Activated B cell treated with CpG ODN at 0.5 μM for 24 hours (primary cell): ENCODE measurements at regions not wholly inside any gene's neighbourhood (a gene's known extent, or its start where the extent isn't known, plus 50 kb on each side); places are given as distances from the start of the nearest gene placed in this dataset.

ENCODE experiments used
- ATAC-seq: fragments of 200-7000 bp; cut with Tn5 transposase; one replicate; pipeline ENCODE4 v1.10.0; 2021; ENCODE audit warnings: low read depth, mild to moderate bottlenecking, moderate library complexity
- CTCF ChIA-PET: fragments of 350-600 bp; sonication (Branson Sonifier 250); formaldehyde crosslinking; loops from one replicate; lab custom pipeline; 2021; ENCODE audit warnings: antibody characterized with exemption; lab: Charles Lee
- POLR2A ChIA-PET: fragments of 350-600 bp; sonication (Branson Sonifier 250); formaldehyde crosslinking; loops from one replicate; lab custom pipeline; 2021; ENCODE audit warnings: antibody characterized with exemption; lab: Charles Lee
- DNase-seq: peaks from one replicate; pipeline ENCODE4 v3.0.0; 2022
- H3K27ac Mint-ChIP-seq: one replicate; pipeline ENCODE4 v1.8.0; 2020; ENCODE audit warnings: mixed read lengths
- H3K27me3 Mint-ChIP-seq: one replicate; pipeline ENCODE4 v1.8.0; 2021; ENCODE audit warnings: mixed read lengths
- H3K36me3 Mint-ChIP-seq: one replicate; pipeline ENCODE4 v1.8.0; 2021; ENCODE audit warnings: low read depth, mixed read lengths
- H3K4me1 Mint-ChIP-seq: one replicate; pipeline ENCODE4 v1.8.0; 2021; ENCODE audit warnings: mixed read lengths
- H3K4me3 Mint-ChIP-seq: one replicate; pipeline ENCODE4 v1.8.0; 2020; ENCODE audit warnings: mild to moderate bottlenecking, mixed read lengths
- H3K9me3 Mint-ChIP-seq: one replicate; pipeline ENCODE4 v1.8.0; 2020; ENCODE audit warnings: mixed read lengths
- intact Hi-C: fragments of 100-400 bp; cut with micrococcal nuclease; formaldehyde crosslinking; loops from one replicate; pipeline ENCODE4 v1.15.1; 2024
- TF ChIP-seq, protein P1 (sequence below): fragments of 200-600 bp; IDR thresholded peaks from one replicate; pipeline ENCODE4 v1.8.0; 2022; ENCODE audit warnings: antibody characterized with exemption, mild to moderate bottlenecking

DNA sequence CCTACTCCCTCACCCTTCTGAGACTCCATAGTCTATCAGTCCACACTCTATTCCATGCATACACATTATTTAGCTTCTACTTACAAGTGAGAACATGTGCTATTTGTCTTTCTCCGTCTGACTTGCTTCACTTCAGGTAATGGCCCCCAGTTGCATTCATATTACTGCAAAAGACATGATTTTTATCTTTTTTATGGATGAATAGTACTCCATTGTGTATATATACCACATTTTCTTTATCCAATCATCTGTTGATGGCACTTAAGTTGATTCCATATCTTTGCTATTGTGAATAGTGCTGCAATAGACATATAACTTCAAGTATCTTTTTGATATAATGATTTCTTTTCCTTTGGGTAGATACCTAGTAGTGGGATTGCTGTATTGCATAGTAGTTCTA, 171.8 kb downstream of the DACT1 start:
- H3K27me3 Mint-ChIP-seq = no peaks in the 10 kb centered on the region
- TF ChIP-seq, protein P1, sequence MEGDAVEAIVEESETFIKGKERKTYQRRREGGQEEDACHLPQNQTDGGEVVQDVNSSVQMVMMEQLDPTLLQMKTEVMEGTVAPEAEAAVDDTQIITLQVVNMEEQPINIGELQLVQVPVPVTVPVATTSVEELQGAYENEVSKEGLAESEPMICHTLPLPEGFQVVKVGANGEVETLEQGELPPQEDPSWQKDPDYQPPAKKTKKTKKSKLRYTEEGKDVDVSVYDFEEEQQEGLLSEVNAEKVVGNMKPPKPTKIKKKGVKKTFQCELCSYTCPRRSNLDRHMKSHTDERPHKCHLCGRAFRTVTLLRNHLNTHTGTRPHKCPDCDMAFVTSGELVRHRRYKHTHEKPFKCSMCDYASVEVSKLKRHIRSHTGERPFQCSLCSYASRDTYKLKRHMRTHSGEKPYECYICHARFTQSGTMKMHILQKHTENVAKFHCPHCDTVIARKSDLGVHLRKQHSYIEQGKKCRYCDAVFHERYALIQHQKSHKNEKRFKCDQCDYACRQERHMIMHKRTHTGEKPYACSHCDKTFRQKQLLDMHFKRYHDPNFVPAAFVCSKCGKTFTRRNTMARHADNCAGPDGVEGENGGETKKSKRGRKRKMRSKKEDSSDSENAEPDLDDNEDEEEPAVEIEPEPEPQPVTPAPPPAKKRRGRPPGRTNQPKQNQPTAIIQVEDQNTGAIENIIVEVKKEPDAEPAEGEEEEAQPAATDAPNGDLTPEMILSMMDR = no peak
- H3K4me1 Mint-ChIP-seq = no peaks in the 10 kb centered on the region
- DNase-seq (no peak), ATAC-seq (no peak)
- intact Hi-C loops = no loop called here
- H3K27ac Mint-ChIP-seq = no peak overlapping the region
- CTCF ChIA-PET = no interaction called here
- no peaks in the 10 kb centered on the region for H3K9me3 Mint-ChIP-seq
- POLR2A ChIA-PET = no interaction called here
- no peaks in the 10 kb centered on the region for H3K36me3 Mint-ChIP-seq
- no peak overlapping the region for H3K4me3 Mint-ChIP-seq

DNA sequence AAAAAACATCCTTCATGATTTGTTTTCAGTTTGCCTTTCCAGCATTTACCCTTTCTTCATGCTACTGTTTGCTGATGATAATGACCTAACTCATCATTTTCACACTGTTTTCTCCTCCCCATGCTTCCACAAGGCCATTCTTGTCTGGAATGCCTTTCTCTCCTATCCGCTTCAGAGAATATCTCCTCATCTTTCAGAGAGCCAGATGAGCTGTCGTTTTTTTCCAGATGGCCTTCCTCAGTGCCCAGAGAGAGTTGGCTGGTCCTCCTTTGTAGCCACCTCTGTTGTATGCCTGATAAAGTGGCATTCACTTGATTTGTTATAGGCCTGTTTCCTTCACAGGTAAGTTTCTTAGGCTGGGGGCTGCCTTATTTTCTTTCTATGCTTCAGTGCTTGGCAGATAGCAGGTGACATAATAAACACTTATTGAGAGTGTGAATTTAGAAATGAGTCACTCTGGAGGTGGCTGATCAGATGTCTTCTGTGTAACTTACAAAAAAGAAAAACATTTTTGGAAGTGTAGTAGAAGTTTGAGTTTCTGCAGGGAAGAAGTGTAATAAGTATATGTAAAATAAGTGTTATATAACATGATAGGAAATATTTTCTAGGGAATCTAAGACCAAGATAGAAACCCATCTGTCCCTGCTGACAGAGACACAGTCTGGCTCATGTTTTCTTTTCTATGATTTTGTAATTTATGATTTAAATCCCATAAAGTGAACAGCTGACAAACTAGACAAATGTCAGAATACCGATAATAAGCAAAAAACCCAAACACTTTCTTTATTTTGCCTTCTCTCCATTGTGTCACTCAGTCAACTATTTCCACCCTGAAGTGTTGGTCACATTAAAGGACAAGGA, 174.5 kb downstream of the DACT1 start:
- no peaks in the 10 kb centered on the region for H3K4me1 Mint-ChIP-seq
- H3K4me3 Mint-ChIP-seq = no peak overlapping the region
- H3K27me3 Mint-ChIP-seq = no peaks in the 10 kb centered on the region
- TF ChIP-seq, protein P1 = no peak
- intact Hi-C loops = no loop called here
- no peaks in the 10 kb centered on the region for H3K36me3 Mint-ChIP-seq
- POLR2A ChIA-PET = no interaction called here
- CTCF ChIA-PET = no interaction called here
- no peaks in the 10 kb centered on the region for H3K9me3 Mint-ChIP-seq
- H3K27ac Mint-ChIP-seq = no peak overlapping the region
- no peak for ATAC-seq
- no peak for DNase-seq

DNA sequence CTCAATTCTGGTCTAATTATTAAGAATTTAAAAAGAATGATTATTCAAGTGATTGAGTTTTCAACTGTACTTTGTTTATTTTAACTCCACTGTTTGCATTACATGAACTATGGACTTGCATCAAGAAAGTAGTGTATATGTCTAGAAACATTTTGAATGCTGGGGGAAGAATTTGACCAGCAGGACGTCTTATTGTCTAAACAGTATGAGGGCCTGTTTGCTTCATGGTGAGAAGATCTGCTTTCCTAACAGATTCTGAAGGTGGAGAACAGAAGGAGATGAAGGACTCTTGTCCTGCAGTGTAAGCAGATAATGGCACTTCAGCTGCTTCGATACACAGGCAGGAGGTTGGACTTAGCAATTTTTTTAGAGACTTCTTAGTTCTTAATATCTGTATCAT, 176.0 kb downstream of the DACT1 start:
- no peaks in the 10 kb centered on the region for H3K27me3 Mint-ChIP-seq
- H3K36me3 Mint-ChIP-seq = no peaks in the 10 kb centered on the region
- ATAC-seq (no peak), DNase-seq (no peak)
- no peaks in the 10 kb centered on the region for H3K4me1 Mint-ChIP-seq
- TF ChIP-seq, protein P1 = no peak
- no peak overlapping the region for H3K27ac Mint-ChIP-seq
- H3K9me3 Mint-ChIP-seq = no peaks in the 10 kb centered on the region
- POLR2A ChIA-PET = no interaction called here
- CTCF ChIA-PET = no interaction called here
- H3K4me3 Mint-ChIP-seq = no peak overlapping the region
- intact Hi-C loops = no loop called here

DNA sequence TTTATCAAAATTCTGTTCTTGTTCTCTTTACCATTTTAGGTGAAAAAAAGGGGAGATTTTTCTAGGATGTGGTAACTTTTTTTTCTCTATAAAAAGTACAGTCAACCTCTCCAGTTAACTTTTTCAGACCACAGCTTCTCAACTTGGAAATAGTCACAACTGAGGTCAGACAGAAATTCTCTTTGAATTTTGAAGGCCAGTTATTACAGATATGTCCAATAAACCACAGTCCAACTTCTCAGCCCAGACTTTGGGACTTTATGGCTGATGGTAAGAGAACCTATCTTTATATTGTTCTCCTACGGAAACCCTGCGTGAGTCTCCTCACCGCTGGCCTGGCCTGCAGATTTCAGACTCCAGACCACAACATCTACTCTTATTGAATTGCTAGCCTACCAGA, 176.7 kb downstream of the DACT1 start:
- Mint-ChIP-seq H3K4me1 (no peaks in the 10 kb centered on the region), H3K27ac (no peak overlapping the region), H3K9me3 (no peaks in the 10 kb centered on the region), H3K36me3 (no peaks in the 10 kb centered on the region), H3K27me3 (no peaks in the 10 kb centered on the region), H3K4me3 (no peak overlapping the region)
- DNase-seq (no peak), ATAC-seq (no peak)
- ChIA-PET CTCF (no interaction called here), POLR2A (no interaction called here)
- TF ChIP-seq, protein P1 = no peak
- intact Hi-C loops = no loop called here

DNA sequence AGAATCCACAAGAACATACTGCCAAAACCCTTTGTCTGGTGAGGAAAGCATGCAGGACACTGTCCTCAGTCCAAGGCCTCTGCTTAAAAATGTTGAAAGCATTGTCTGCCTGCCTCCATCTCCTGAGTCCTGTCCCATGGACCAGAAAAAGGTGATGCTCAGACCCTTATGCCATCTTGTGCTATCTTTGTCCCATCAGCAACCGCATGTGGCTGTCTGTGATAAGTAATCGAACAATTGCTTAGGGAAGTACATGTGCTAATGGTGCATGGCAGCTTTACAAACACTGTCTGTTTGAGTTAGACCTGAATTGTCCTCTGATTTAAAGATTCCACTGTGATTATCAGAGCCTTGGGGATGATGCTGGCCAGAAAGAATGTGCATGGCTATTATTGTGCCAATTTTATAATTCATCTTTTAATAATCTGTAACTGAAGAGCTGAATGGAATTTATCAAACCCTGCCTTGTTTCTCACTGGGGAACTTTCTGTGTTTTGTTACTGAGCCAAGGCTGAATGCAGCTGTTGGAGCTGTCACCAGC, 177.5 kb downstream of the DACT1 start:
- TF ChIP-seq, protein P1 = no peak
- no peaks in the 10 kb centered on the region for H3K9me3 Mint-ChIP-seq
- ChIA-PET CTCF (no interaction called here), POLR2A (no interaction called here)
- intact Hi-C loops = no loop called here
- no peak overlapping the region for H3K27ac Mint-ChIP-seq
- no peaks in the 10 kb centered on the region for H3K4me1 Mint-ChIP-seq
- no peaks in the 10 kb centered on the region for H3K36me3 Mint-ChIP-seq
- ATAC-seq (no peak), DNase-seq (no peak)
- H3K4me3 Mint-ChIP-seq = no peak overlapping the region
- no peaks in the 10 kb centered on the region for H3K27me3 Mint-ChIP-seq
